ENCODE measurements at regions not wholly inside any gene's neighbourhood (a gene's known extent, or its start where the extent isn't known, plus 50 kb on each side); places are given as distances from the start of the nearest gene placed in this dataset.
"Not testable (repeated sequence)": the region's sequence is repeated elsewhere in the genome, so short reads cannot be mapped to it uniquely, and the experiment has no call there.

DNA sequence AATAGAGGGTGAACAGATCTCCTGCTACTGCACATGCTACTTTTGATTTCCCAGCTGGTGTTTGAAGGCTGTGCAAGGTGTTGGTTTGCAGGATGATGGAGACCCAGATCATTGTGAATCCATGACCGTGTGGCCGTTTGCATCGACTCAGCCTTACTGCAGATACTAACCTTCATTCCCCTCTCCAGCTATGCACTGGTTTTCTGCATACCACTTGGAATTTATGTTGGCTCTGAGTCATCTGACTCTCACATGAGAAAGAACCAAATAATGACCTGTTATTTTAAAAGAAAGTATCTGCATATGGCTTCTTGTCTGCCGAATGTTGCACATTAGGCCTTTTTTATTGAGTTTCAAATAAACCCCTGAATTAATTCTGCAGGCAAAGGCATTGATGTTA lies 221.7 kb upstream of the PRKX start:
- TF ChIP-seq USF2 (IDR thresholded peaks at IDR 0.05; ENCODE audit: borderline replicate concordance, low read depth, low read length); CBX5 (IDR thresholded peaks at IDR 0.05; ENCODE audit: low read depth); CHD2 (IDR thresholded peaks at IDR 0.05; ENCODE audit: borderline replicate concordance, low read depth, low read length); NFIC (IDR thresholded peaks at IDR 0.05; ENCODE audit: low read depth, low read length); EP300 (IDR thresholded peaks at IDR 0.05; ENCODE audit: borderline replicate concordance in 1 of 2, control insufficient read depth in 1 of 2, low read depth in 2 of 2, low read length in 2 of 2); RAD51 (IDR thresholded peaks at IDR 0.05); FOXK2 (IDR thresholded peaks at IDR 0.05); IKZF1 (conservative IDR thresholded peaks at IDR 0.05): not testable (repeated sequence)
- TF ChIP-seq, protein P1, sequence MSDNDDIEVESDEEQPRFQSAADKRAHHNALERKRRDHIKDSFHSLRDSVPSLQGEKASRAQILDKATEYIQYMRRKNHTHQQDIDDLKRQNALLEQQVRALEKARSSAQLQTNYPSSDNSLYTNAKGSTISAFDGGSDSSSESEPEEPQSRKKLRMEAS (IDR thresholded peaks at IDR 0.05; ENCODE audit: low read depth, low read length) = not testable (repeated sequence)
- TF ChIP-seq, protein P2, sequence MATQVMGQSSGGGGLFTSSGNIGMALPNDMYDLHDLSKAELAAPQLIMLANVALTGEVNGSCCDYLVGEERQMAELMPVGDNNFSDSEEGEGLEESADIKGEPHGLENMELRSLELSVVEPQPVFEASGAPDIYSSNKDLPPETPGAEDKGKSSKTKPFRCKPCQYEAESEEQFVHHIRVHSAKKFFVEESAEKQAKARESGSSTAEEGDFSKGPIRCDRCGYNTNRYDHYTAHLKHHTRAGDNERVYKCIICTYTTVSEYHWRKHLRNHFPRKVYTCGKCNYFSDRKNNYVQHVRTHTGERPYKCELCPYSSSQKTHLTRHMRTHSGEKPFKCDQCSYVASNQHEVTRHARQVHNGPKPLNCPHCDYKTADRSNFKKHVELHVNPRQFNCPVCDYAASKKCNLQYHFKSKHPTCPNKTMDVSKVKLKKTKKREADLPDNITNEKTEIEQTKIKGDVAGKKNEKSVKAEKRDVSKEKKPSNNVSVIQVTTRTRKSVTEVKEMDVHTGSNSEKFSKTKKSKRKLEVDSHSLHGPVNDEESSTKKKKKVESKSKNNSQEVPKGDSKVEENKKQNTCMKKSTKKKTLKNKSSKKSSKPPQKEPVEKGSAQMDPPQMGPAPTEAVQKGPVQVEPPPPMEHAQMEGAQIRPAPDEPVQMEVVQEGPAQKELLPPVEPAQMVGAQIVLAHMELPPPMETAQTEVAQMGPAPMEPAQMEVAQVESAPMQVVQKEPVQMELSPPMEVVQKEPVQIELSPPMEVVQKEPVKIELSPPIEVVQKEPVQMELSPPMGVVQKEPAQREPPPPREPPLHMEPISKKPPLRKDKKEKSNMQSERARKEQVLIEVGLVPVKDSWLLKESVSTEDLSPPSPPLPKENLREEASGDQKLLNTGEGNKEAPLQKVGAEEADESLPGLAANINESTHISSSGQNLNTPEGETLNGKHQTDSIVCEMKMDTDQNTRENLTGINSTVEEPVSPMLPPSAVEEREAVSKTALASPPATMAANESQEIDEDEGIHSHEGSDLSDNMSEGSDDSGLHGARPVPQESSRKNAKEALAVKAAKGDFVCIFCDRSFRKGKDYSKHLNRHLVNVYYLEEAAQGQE (IDR thresholded peaks at IDR 0.05; ENCODE audit: low read depth, low read length) = not testable (repeated sequence)

All from GM12878 (cell line).